ENCODE measurements at regions not wholly inside any gene's neighbourhood (a gene's known extent, or its start where the extent isn't known, plus 50 kb on each side); places are given as distances from the start of the nearest gene placed in this dataset.
A peak's percentile ranks its signal among the peaks of the same experiment; 100 is the strongest.

DNA sequence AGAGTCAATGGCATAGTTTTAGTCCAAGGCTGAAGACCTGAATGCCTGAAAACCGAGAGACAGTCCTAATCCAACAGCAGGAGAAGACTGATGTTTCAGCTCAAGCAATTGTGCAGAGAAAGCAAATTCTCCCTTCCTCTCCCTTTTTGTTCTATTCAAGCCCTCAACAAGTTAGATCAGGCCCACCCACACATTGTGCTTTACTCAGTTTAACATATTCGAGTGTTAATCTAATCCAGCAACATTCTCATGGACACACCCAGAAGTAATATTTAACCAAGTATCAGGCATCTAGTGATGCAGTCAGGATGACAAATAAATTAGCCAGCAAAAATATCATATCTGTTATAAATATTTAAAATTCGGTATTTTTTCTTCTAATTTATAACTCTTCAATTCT is 261.1 kb downstream of the HDGFL1 start:
- H3K4me1 Mint-ChIP-seq, result peaks cover 10 to 14% of the 10 kb centered on the region in 2 experiments
- H3K4me3 Mint-ChIP-seq, result no peak overlapping the region
- H2AK5ac ChIP-seq (ENCODE audit: insufficient read length, low read length), result no peak overlapping the region
- no peak overlapping the region for H4K91ac ChIP-seq (ENCODE audit: insufficient read length, low read depth, low read length)
- H3K27ac Mint-ChIP-seq, result no peak overlapping the region
- no peak overlapping the region for H4K5ac ChIP-seq (ENCODE audit: insufficient read length, low read depth, low read length)
- no peaks in the 10 kb centered on the region for H3K79me1 ChIP-seq (ENCODE audit: insufficient read depth, low read depth, low read length, poor library complexity, severe bottlenecking)
- no peak overlapping the region for H2AFZ ChIP-seq (ENCODE audit: low read length)
- H3K23me2 ChIP-seq (ENCODE audit: insufficient read length, low read depth, low read length, poor library complexity, severe bottlenecking), result no peaks in the 10 kb centered on the region
- H3K36me3 Mint-ChIP-seq (ENCODE audit: insufficient read depth in 1 of 3, low read depth in 3 of 3), result peaks cover 5 to 6% (median 6%) of the 10 kb centered on the region in 3 experiments; a peak in 6 of 7 replicates
- H2BK120ac ChIP-seq (ENCODE audit: low read depth, low read length, poor library complexity, severe bottlenecking), result no peak overlapping the region
- H3K9me3 ChIP-seq (ENCODE audit: control insufficient read depth, low read depth, low read length), result no peaks in the 10 kb centered on the region
- peak overlapping the region; percentile 60 for H2BK20ac ChIP-seq (ENCODE audit: low read depth, low read length, poor library complexity, severe bottlenecking)
- WGBS (ENCODE audit: extremely low coverage, insufficient read length, low lambda C conversion rate), result 100% methylated on average over 1 of the region's 3 CpGs
- TF ChIP-seq, protein P1, sequence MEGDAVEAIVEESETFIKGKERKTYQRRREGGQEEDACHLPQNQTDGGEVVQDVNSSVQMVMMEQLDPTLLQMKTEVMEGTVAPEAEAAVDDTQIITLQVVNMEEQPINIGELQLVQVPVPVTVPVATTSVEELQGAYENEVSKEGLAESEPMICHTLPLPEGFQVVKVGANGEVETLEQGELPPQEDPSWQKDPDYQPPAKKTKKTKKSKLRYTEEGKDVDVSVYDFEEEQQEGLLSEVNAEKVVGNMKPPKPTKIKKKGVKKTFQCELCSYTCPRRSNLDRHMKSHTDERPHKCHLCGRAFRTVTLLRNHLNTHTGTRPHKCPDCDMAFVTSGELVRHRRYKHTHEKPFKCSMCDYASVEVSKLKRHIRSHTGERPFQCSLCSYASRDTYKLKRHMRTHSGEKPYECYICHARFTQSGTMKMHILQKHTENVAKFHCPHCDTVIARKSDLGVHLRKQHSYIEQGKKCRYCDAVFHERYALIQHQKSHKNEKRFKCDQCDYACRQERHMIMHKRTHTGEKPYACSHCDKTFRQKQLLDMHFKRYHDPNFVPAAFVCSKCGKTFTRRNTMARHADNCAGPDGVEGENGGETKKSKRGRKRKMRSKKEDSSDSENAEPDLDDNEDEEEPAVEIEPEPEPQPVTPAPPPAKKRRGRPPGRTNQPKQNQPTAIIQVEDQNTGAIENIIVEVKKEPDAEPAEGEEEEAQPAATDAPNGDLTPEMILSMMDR (conservative IDR thresholded peaks at IDR 0.05), result no peak
- no peak overlapping the region for H3T11ph ChIP-seq (ENCODE audit: low read length)
- no peak overlapping the region for H3K18ac ChIP-seq (ENCODE audit: insufficient read length, low read depth, low read length)
- no peak overlapping the region for H2BK12ac ChIP-seq (ENCODE audit: insufficient read length, low read depth, low read length)
- no peaks in the 10 kb centered on the region for H3K79me2 ChIP-seq (ENCODE audit: insufficient read depth, low read length)
- 0 out of 2 replicates have a peak, but pooled peaks cover 3% of the 10 kb centered on the region for H3K4me1 ChIP-seq (ENCODE audit: insufficient read depth, low read length)
- no peak overlapping the region for H3K27ac ChIP-seq (ENCODE audit: insufficient read length, low read depth, low read length)
- no peak overlapping the region for H3K4me2 ChIP-seq (ENCODE audit: insufficient read depth, insufficient read length, low read length)
- H3K9me3 Mint-ChIP-seq, result peaks cover 4 to 11% of the 10 kb centered on the region in 2 experiments
- no peak overlapping the region for H2BK5ac ChIP-seq (ENCODE audit: insufficient read length, low read length)
- H4K8ac ChIP-seq (replicated peaks; ENCODE audit: insufficient read length, low read depth, low read length), result no peak overlapping the region
- no peak overlapping the region for H3K23ac ChIP-seq (ENCODE audit: insufficient read length, low read depth, low read length)
- H3K14ac ChIP-seq (ENCODE audit: insufficient read depth, low read length), result no peak overlapping the region
- H3K4ac ChIP-seq (ENCODE audit: low read depth, low read length), result no peak overlapping the region
- H2BK15ac ChIP-seq (ENCODE audit: low read depth, low read length), result no peak overlapping the region
- no peak overlapping the region for H3K9ac ChIP-seq (ENCODE audit: extremely low read depth, insufficient read length, low read length)
- no peak overlapping the region for H3K56ac ChIP-seq (ENCODE audit: insufficient read length, low read depth, low read length)
- no peaks in the 10 kb centered on the region for H3K27me3 Mint-ChIP-seq (ENCODE audit: low read depth)
- no peaks in the 10 kb centered on the region for H4K20me1 ChIP-seq (ENCODE audit: control insufficient read depth, insufficient read depth, insufficient read length)
- DNase-seq, result no peak
- H3K27me3 ChIP-seq (ENCODE audit: insufficient read depth, low read length), result no peaks in the 10 kb centered on the region
